Prostate gland (tissue), 2 donors: ENCODE measurements at regions not wholly inside any gene's neighbourhood (a gene's known extent, or its start where the extent isn't known, plus 50 kb on each side); places are given as distances from the start of the nearest gene placed in this dataset.

ENCODE experiments used
- POLR2A ChIP-seq: fragments of 450-650 bp; IDR thresholded peaks from one replicate; pipeline ENCODE4 v1.6.1; 2016; ENCODE audit warnings: antibody characterized with exemption, mild to moderate bottlenecking
- TF ChIP-seq, protein P1 (sequence below), 4 experiments: fragments of 200-600 bp in 2 of 4; fragments of 450-650 bp in 2 of 4; sonication (generic) in 2 of 4; IDR thresholded peaks; 1 replicate in 3 of 4; 2 replicates in 1 of 4; pipeline ENCODE4 v1.5.1; 2016 to 2019; ENCODE audit warnings: antibody characterized with exemption in 4 of 4, mild to moderate bottlenecking in 2 of 4, moderate library complexity in 2 of 4

DNA sequence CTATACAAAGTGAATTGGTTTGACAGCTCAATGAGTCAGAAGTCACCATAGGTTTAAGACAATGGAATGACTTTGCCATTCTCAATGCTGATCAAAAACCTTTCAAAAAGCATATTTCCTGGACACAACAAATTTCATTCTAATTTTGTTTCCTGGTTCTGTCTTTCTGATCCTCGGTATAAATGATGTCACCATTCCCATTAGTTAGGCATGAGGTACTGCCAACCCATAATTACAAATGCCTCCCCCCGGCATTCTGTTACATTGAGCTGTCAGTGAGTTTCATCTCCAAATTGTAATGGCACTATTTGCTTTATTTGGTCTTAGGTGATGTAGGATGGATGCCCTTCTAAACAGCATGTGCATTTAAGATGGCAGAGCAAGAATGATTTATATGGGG, 81.7 kb upstream of the NFE2L3 start:
- TF ChIP-seq, protein P1, sequence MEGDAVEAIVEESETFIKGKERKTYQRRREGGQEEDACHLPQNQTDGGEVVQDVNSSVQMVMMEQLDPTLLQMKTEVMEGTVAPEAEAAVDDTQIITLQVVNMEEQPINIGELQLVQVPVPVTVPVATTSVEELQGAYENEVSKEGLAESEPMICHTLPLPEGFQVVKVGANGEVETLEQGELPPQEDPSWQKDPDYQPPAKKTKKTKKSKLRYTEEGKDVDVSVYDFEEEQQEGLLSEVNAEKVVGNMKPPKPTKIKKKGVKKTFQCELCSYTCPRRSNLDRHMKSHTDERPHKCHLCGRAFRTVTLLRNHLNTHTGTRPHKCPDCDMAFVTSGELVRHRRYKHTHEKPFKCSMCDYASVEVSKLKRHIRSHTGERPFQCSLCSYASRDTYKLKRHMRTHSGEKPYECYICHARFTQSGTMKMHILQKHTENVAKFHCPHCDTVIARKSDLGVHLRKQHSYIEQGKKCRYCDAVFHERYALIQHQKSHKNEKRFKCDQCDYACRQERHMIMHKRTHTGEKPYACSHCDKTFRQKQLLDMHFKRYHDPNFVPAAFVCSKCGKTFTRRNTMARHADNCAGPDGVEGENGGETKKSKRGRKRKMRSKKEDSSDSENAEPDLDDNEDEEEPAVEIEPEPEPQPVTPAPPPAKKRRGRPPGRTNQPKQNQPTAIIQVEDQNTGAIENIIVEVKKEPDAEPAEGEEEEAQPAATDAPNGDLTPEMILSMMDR (IDR thresholded peaks at IDR 0.05) = no peak
- no peak for TF ChIP-seq POLR2A
